H9 (cell line): ENCODE measurements at regions not wholly inside any gene's neighbourhood (a gene's known extent, or its start where the extent isn't known, plus 50 kb on each side); places are given as distances from the start of the nearest gene placed in this dataset.

ENCODE experiments used
- DNase-seq: peaks from one replicate; pipeline ENCODE4 v3.0.0-alpha.2; 2017
- H2AFZ ChIP-seq: one replicate; pipeline ENCODE4 v1.6.1; 2013; ENCODE audit warnings: mild to moderate bottlenecking, low read length, control low read depth, moderate library complexity
- H2AK5ac ChIP-seq: 2 replicates; pipeline ENCODE4 v1.6.1; 2013; ENCODE audit warnings: low read length, control low read depth, mixed read lengths; ENCODE audit not compliant: insufficient read length
- H2BK120ac ChIP-seq: one replicate; pipeline ENCODE4 v1.6.1; 2013; ENCODE audit warnings: low read depth, mild to moderate bottlenecking, low read length, control low read depth, inconsistent platforms; ENCODE audit not compliant: poor library complexity, severe bottlenecking
- H2BK12ac ChIP-seq: 2 replicates; pipeline ENCODE4 v1.6.1; 2013; ENCODE audit warnings: low read length, control low read depth, mixed read lengths, low read depth; ENCODE audit not compliant: insufficient read length
- H2BK15ac ChIP-seq: 2 replicates; pipeline ENCODE4 v1.6.1; 2013; ENCODE audit warnings: low read depth, low read length, control low read depth
- H2BK20ac ChIP-seq: one replicate; pipeline ENCODE4 v1.6.1; 2013; ENCODE audit warnings: low read depth, mild to moderate bottlenecking, low read length, control low read depth, inconsistent platforms; ENCODE audit not compliant: poor library complexity, severe bottlenecking
- H2BK5ac ChIP-seq: 2 replicates; pipeline ENCODE4 v1.6.1; 2013; ENCODE audit warnings: low read length, control low read depth, mixed read lengths; ENCODE audit not compliant: insufficient read length
- H3K14ac ChIP-seq: 2 replicates; pipeline ENCODE4 v1.6.1; 2013; ENCODE audit warnings: low read length, control low read depth; ENCODE audit not compliant: insufficient read depth
- H3K18ac ChIP-seq: 2 replicates; pipeline ENCODE4 v1.6.1; 2013; ENCODE audit warnings: low read depth, mild to moderate bottlenecking, mixed read lengths, low read length, control low read depth; ENCODE audit not compliant: insufficient read length
- H3K23ac ChIP-seq: 2 replicates; pipeline ENCODE4 v1.6.1; 2013; ENCODE audit warnings: low read length, control low read depth, mixed read lengths, low read depth; ENCODE audit not compliant: insufficient read length
- H3K23me2 ChIP-seq: 2 replicates; pipeline ENCODE4 v1.6.1; 2013; ENCODE audit warnings: low read depth, mild to moderate bottlenecking, mixed read lengths, low read length, control low read depth; ENCODE audit not compliant: insufficient read length, poor library complexity, severe bottlenecking
- H3K27ac ChIP-seq: 2 replicates; pipeline ENCODE4 v1.5.1; 2013; ENCODE audit warnings: low read length, control low read depth, mixed read lengths, low read depth; ENCODE audit not compliant: insufficient read length
- H3K27me3 ChIP-seq: 2 replicates; pipeline ENCODE4 v1.6.1; 2013; ENCODE audit warnings: low read length, control low read depth, inconsistent platforms; ENCODE audit not compliant: insufficient read depth
- H3K4ac ChIP-seq: 2 replicates; pipeline ENCODE4 v1.6.1; 2013; ENCODE audit warnings: low read depth, mild to moderate bottlenecking, control low read depth, inconsistent platforms, low read length, moderate library complexity
- H3K4me1 ChIP-seq: 2 replicates; pipeline ENCODE4 v1.6.1; 2013; ENCODE audit warnings: low read length, control low read depth, inconsistent platforms; ENCODE audit not compliant: insufficient read depth
- H3K4me2 ChIP-seq: 2 replicates; pipeline ENCODE4 v1.6.1; 2013; ENCODE audit warnings: low read length, control low read depth, mixed read lengths; ENCODE audit not compliant: insufficient read length, insufficient read depth
- H3K56ac ChIP-seq: 2 replicates; pipeline ENCODE4 v1.6.1; 2013; ENCODE audit warnings: low read depth, mild to moderate bottlenecking, mixed read lengths, low read length, control low read depth; ENCODE audit not compliant: insufficient read length
- H3K79me1 ChIP-seq: 2 replicates; pipeline ENCODE4 v1.6.1; 2013; ENCODE audit warnings: low read depth, mild to moderate bottlenecking, moderate library complexity, low read length, control low read depth, inconsistent platforms; ENCODE audit not compliant: insufficient read depth, poor library complexity, severe bottlenecking
- H3K79me2 ChIP-seq: 2 replicates; pipeline ENCODE4 v1.6.1; 2013; ENCODE audit warnings: low read length, control low read depth, inconsistent platforms; ENCODE audit not compliant: insufficient read depth
- H3K9ac ChIP-seq: 2 replicates; pipeline ENCODE4 v1.6.1; 2013; ENCODE audit warnings: low read length, control low read depth, mixed read lengths; ENCODE audit not compliant: insufficient read length; ENCODE audit errors: extremely low read depth
- H3K9me3 ChIP-seq: one replicate; pipeline ENCODE4 v1.6.1; 2013; ENCODE audit warnings: low read depth, low read length, inconsistent platforms; ENCODE audit not compliant: control insufficient read depth
- H3T11ph ChIP-seq: one replicate; pipeline ENCODE4 v1.6.1; 2013; ENCODE audit warnings: mild to moderate bottlenecking, low read length, control low read depth, inconsistent platforms
- H4K20me1 ChIP-seq: one replicate; pipeline ENCODE4 v1.6.1; 2013; ENCODE audit not compliant: control insufficient read depth, insufficient read length, insufficient read depth
- H4K5ac ChIP-seq: 2 replicates; pipeline ENCODE4 v1.6.1; 2013; ENCODE audit warnings: low read depth, mild to moderate bottlenecking, mixed read lengths, low read length, control low read depth; ENCODE audit not compliant: insufficient read length
- H4K8ac ChIP-seq: replicated peaks from 2 replicates; pipeline ENCODE4 v1.6.1; 2013; ENCODE audit warnings: low read length, control low read depth, mixed read lengths, low read depth; ENCODE audit not compliant: insufficient read length
- H4K91ac ChIP-seq: 2 replicates; pipeline ENCODE4 v1.6.1; 2013; ENCODE audit warnings: low read depth, mild to moderate bottlenecking, moderate library complexity, mixed read lengths, low read length, control low read depth; ENCODE audit not compliant: insufficient read length
- H3K27ac Mint-ChIP-seq, 3 experiments: 2 replicates in 2 of 3; 3 replicates in 1 of 3; pipeline ENCODE4 v1.8.0; 2020 to 2021; ENCODE audit warnings: mixed read lengths in 3 of 3, mild to moderate bottlenecking in 1 of 3, moderate library complexity in 1 of 3
- H3K27me3 Mint-ChIP-seq: 2 replicates; pipeline ENCODE4 v1.8.0; 2021; ENCODE audit warnings: low read depth, mild to moderate bottlenecking, moderate library complexity, mixed read lengths
- H3K36me3 Mint-ChIP-seq, 3 experiments: 2 replicates in 2 of 3; 3 replicates in 1 of 3; pipeline ENCODE4 v1.8.0; 2020 to 2021; ENCODE audit warnings: low read depth in 3 of 3, mixed read lengths in 3 of 3; ENCODE audit not compliant: insufficient read depth in 1 of 3
- H3K4me1 Mint-ChIP-seq, 2 experiments: 2 replicates each; pipeline ENCODE4 v1.8.0; 2020; ENCODE audit warnings: mixed read lengths in 2 of 2
- H3K4me3 Mint-ChIP-seq, 2 experiments: 2 replicates in 1 of 2; 3 replicates in 1 of 2; pipeline ENCODE4 v1.8.0; 2020 to 2021; ENCODE audit warnings: mild to moderate bottlenecking in 2 of 2, mixed read lengths in 2 of 2, moderate library complexity in 1 of 2
- H3K9me3 Mint-ChIP-seq, 2 experiments: 2 replicates in 1 of 2; 3 replicates in 1 of 2; pipeline ENCODE4 v1.8.0; 2020; ENCODE audit warnings: mild to moderate bottlenecking in 2 of 2, mixed read lengths in 2 of 2, moderate library complexity in 1 of 2
- CTCF ChIP-seq: fragments of 200-600 bp; sonication (generic); conservative IDR thresholded peaks from 3 replicates; pipeline ENCODE4 v1.8.0; 2021; ENCODE audit warnings: antibody characterized with exemption, mild to moderate bottlenecking
- WGBS: extraction: QIAGEN DNeasy Blood & Tissue Kit; methylation state at CpG from one replicate; pipeline ENCODE4 v1.1.7; 2013; ENCODE audit warnings: missing lambda C conversion rate, low lambda C conversion rate, mixed read lengths; ENCODE audit not compliant: insufficient read length; ENCODE audit errors: extremely low coverage; 5-methylcytosine and 5-hydroxymethylcytosine counted together

DNA sequence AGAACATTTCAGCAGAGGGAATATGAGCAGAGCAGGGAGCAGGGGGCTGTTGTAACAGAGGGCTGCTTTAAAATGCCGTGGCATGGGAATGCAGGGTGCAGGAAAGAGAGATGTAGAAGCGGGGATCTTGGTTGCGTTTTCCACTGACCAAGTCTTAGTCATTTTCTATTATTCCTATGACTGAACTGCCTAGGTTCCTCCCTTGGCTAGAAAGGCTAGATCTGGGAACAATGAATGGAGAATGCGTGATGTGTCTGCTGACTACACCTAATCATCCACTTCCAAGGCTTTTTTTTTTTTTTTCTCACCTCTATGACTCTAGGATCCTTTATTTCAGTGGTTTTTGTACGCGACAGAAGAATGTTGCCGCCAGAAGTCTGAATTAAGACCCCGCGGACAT is 607.4 kb upstream of the TBL1XR1 start:
- Histone ChIP-seq H3K27ac (no peak overlapping the region), H2BK20ac (no peak overlapping the region), H2AK5ac (no peak overlapping the region), H4K5ac (no peak overlapping the region), H3K56ac (no peak overlapping the region), H3K27me3 (no peaks in the 10 kb centered on the region), H3K4ac (no peak overlapping the region), H2BK12ac (no peak overlapping the region), H3K23me2 (no peaks in the 10 kb centered on the region), H4K8ac (no peak overlapping the region), H3K18ac (no peak overlapping the region), H3K79me2 (no peaks in the 10 kb centered on the region), H3K79me1 (no peaks in the 10 kb centered on the region), H2BK5ac (no peak overlapping the region), H3K9ac (no peak overlapping the region), H3K4me2 (no peak overlapping the region), H4K20me1 (no peaks in the 10 kb centered on the region), H2BK15ac (no peak overlapping the region), H3K9me3 (no peaks in the 10 kb centered on the region), H3K14ac (no peak overlapping the region; the same call in 1 of the 2 replicates), H2AFZ (no peak overlapping the region), H3K23ac (no peak overlapping the region), H4K91ac (no peak overlapping the region), H3K4me1 (no peaks in the 10 kb centered on the region), H2BK120ac (no peak overlapping the region), H3T11ph (no peak overlapping the region)
- no peak for TF ChIP-seq CTCF
- WGBS: no CpG with 5 or more reads among the region's 9 CpGs
- no peak overlapping the region for H3K4me3 Mint-ChIP-seq
- H3K4me1 Mint-ChIP-seq: peaks cover 7 to 11% of the 10 kb centered on the region in 2 experiments; a peak in 2 of 4 replicates
- no peak for DNase-seq
- no peaks in the 10 kb centered on the region for H3K27me3 Mint-ChIP-seq
- peaks cover 0 to 4% (median 0%) of the 10 kb centered on the region in 3 experiments; a peak in 1 of 7 replicates for H3K36me3 Mint-ChIP-seq
- no peak overlapping the region for H3K27ac Mint-ChIP-seq
- peaks cover 0 to 9% of the 10 kb centered on the region in 2 experiments; a peak in 4 of 5 replicates for H3K9me3 Mint-ChIP-seq
